Activated CD8-positive, alpha-beta memory T cell treated with anti-CD3 and anti-CD28 coated beads, Interleukin-2, amount 10 ng/mL, durations not matched to agents 7 days and 5 days (primary cell): ENCODE measurements at regions not wholly inside any gene's neighbourhood (a gene's known extent, or its start where the extent isn't known, plus 50 kb on each side); places are given as distances from the start of the nearest gene placed in this dataset.

Experiments
- ATAC-seq: fragments of 150-1000 bp; cut with Tn5 transposase; one replicate; pipeline ENCODE4 v1.10.0; 2021; ENCODE audit warnings: moderate library complexity
- CTCF ChIA-PET: fragments of 350-600 bp; sonication (Branson Sonifier 250); formaldehyde crosslinking; loops from one replicate; lab custom pipeline; 2021; ENCODE audit warnings: antibody characterized with exemption; lab: Charles Lee
- DNase-seq: peaks from one replicate; pipeline ENCODE4 v3.0.0-alpha.2; 2020
- H3K27ac Mint-ChIP-seq: one replicate; pipeline ENCODE4 v1.8.0; 2021; ENCODE audit warnings: mild to moderate bottlenecking, mixed read lengths
- H3K27me3 Mint-ChIP-seq: one replicate; pipeline ENCODE4 v1.8.0; 2021; ENCODE audit warnings: mixed read lengths
- H3K36me3 Mint-ChIP-seq: one replicate; pipeline ENCODE4 v1.8.0; 2021; ENCODE audit warnings: mild to moderate bottlenecking, mixed read lengths
- H3K4me1 Mint-ChIP-seq: one replicate; pipeline ENCODE4 v1.8.0; 2021; ENCODE audit warnings: mixed read lengths
- H3K4me3 Mint-ChIP-seq: one replicate; pipeline ENCODE4 v1.8.0; 2021; ENCODE audit warnings: mild to moderate bottlenecking, moderate library complexity, mixed read lengths
- H3K9me3 Mint-ChIP-seq: one replicate; pipeline ENCODE4 v1.8.0; 2022; ENCODE audit warnings: low read depth, mixed read lengths

DNA sequence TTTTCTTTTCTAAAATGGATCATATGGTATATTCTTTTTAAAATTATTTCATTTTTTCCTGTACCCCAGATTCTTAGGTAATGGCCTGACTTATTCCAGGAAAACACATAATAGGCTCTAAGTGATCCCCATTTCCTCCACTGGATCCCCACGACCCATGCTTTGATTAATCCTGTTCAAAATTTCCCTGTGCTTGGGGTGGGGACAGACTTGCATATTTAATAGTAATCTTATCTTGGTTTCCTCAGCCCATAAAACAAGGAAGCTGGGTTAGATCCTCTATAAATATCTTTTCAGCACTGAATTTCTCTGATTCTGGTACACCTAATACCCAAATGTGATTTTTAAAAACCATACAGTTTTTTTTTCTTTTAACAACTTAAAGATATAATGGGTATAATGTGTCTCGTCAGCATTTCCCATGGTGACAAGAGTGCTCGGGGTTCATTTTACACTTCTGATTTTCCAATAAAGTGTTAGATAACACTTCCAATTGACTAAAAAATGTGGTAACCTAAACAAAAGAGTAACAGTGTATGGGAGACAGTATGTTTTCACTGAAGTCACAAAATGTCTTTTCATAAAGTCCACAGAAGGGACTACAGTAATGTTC lies 693.5 kb upstream of the TENM3 start:
- Mint-ChIP-seq H3K27me3 (no peaks in the 10 kb centered on the region), H3K9me3 (peaks cover 8% of the 10 kb centered on the region), H3K36me3 (no peaks in the 10 kb centered on the region), H3K4me3 (no peak overlapping the region), H3K4me1 (no peaks in the 10 kb centered on the region), H3K27ac (no peak overlapping the region)
- DNase-seq: no peak
- CTCF ChIA-PET: no interaction called here
- no peak for ATAC-seq

DNA sequence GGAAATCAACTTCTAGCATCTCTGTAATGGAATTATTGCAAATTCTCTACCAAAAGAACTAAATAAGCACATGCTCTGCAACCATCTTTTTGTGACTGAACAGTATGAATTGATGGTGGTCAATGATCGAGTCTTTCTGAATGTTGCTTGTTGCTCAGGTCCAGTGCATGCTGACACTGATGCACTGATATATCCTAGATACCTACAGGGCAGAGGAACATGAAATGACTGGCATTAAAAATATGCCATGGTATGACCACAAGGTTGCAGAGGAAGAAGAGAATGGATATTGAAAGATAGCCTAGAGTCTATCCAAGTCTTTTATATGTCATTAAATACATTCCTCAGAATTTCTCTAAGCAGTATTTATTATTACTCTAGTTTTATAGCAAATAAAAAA lies 692.8 kb upstream of the TENM3 start:
- no peaks in the 10 kb centered on the region for H3K4me1 Mint-ChIP-seq
- DNase-seq (no peak), ATAC-seq (no peak)
- CTCF ChIA-PET: no interaction called here
- no peak overlapping the region for H3K4me3 Mint-ChIP-seq
- no peaks in the 10 kb centered on the region for H3K27me3 Mint-ChIP-seq
- no peaks in the 10 kb centered on the region for H3K36me3 Mint-ChIP-seq
- H3K9me3 Mint-ChIP-seq: peaks cover 6% of the 10 kb centered on the region
- H3K27ac Mint-ChIP-seq: no peak overlapping the region

GRCh38 chr4:181559637-181560036 lies 683.6 kb upstream of the TENM3 start:
- Mint-ChIP-seq H3K27me3 (no peaks in the 10 kb centered on the region), H3K4me3 (no peak overlapping the region), H3K4me1 (no peaks in the 10 kb centered on the region), H3K27ac (no peak overlapping the region), H3K36me3 (no peaks in the 10 kb centered on the region), H3K9me3 (peaks cover 4% of the 10 kb centered on the region)
- DNase-seq (no peak), ATAC-seq (no peak)
- CTCF ChIA-PET: no interaction called here

DNA sequence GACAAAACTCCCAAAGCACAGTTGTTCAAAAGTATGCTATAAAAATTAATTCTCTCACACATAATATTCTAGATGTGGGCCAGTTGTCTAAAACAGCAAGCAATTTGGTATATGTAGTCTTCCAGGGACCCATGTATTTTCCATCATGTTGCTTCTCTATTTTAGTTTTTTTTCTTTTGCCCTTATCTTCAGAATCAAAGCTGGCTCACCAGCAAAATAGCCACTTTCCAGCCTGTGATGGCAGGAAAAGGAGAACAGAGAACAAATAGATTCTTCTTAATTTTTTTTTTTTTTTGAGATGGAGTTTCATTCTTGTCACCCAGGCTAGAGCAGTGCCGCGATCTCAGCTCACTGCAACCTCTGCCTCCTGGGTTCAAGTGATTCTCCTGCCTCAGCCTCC lies 680.8 kb upstream of the TENM3 start:
- Mint-ChIP-seq H3K9me3 (peaks cover 4% of the 10 kb centered on the region), H3K4me3 (no peak overlapping the region), H3K4me1 (no peaks in the 10 kb centered on the region), H3K27ac (no peak overlapping the region), H3K36me3 (no peaks in the 10 kb centered on the region), H3K27me3 (no peaks in the 10 kb centered on the region)
- ATAC-seq (no peak), DNase-seq (no peak)
- CTCF ChIA-PET: no interaction called here

DNA sequence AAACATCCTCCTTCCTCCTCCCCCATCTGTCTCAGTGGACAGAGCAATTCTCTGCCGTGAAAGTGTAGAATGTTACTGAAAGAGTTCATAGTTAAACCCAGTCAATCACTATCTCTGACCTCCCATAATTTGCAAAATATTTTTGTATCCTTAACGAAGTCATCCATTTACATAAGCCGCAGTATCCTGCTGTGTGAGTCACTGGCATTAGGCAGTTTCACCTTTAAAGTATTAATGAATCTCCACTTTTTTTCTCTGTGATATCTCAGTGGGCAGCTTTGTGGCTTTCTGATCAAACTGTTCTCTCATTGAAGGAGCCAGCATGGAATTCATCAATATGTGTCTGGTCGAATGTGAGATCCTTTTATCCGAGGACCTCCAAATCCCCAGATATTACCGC lies 678.6 kb upstream of the TENM3 start:
- CTCF ChIA-PET: no interaction called here
- Mint-ChIP-seq H3K36me3 (no peaks in the 10 kb centered on the region), H3K27me3 (no peaks in the 10 kb centered on the region), H3K4me1 (no peaks in the 10 kb centered on the region), H3K4me3 (no peak overlapping the region), H3K9me3 (peaks cover 4% of the 10 kb centered on the region), H3K27ac (no peak overlapping the region)
- no peak for ATAC-seq
- DNase-seq: no peak

DNA sequence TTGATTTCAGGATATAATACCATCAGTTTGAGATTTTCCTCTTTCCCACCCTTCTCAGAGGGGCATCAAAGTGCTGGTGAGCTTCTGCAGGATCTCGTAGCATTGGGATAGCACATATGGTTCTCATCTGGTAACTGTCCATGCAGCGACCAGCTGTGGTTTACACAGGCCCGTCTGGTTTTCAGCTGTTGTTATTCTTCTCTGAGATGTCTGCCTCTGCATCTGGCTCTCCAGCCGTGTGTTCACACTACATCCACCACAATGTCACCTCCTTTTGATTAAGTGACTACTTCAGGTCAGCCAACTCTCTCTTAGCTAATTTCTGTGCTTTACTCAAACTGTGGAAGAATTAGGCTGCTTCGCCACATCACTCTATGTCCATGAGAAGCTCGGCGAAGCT lies 676.7 kb upstream of the TENM3 start:
- CTCF ChIA-PET: no interaction called here
- ATAC-seq (no peak), DNase-seq (no peak)
- H3K4me3 Mint-ChIP-seq: no peak overlapping the region
- H3K9me3 Mint-ChIP-seq: no peaks in the 10 kb centered on the region
- H3K27ac Mint-ChIP-seq: no peak overlapping the region
- no peaks in the 10 kb centered on the region for H3K27me3 Mint-ChIP-seq
- no peaks in the 10 kb centered on the region for H3K36me3 Mint-ChIP-seq
- no peaks in the 10 kb centered on the region for H3K4me1 Mint-ChIP-seq

- Mint-ChIP-seq H3K36me3 (no peaks in the 10 kb centered on the region), H3K4me3 (no peak overlapping the region), H3K27me3 (no peaks in the 10 kb centered on the region), H3K4me1 (no peaks in the 10 kb centered on the region), H3K9me3 (no peaks in the 10 kb centered on the region), H3K27ac (no peak overlapping the region)
- CTCF ChIA-PET: no interaction called here
- no peak for DNase-seq
- ATAC-seq: no peak
Measured at GRCh38 chr4:181569553-181569952, 673.6 kb upstream of the TENM3 start.

GRCh38 chr4:181578911-181579310 lies 664.3 kb upstream of the TENM3 start:
- DNase-seq: no peak
- H3K27me3 Mint-ChIP-seq: no peaks in the 10 kb centered on the region
- no peak overlapping the region for H3K27ac Mint-ChIP-seq
- no peak overlapping the region for H3K4me3 Mint-ChIP-seq
- H3K9me3 Mint-ChIP-seq: peaks cover 11% of the 10 kb centered on the region
- no peaks in the 10 kb centered on the region for H3K4me1 Mint-ChIP-seq
- CTCF ChIA-PET: no interaction called here
- ATAC-seq: no peak
- no peaks in the 10 kb centered on the region for H3K36me3 Mint-ChIP-seq

- no peak for ATAC-seq
- Mint-ChIP-seq H3K4me1 (no peaks in the 10 kb centered on the region), H3K9me3 (peaks cover 11% of the 10 kb centered on the region), H3K36me3 (no peaks in the 10 kb centered on the region), H3K4me3 (no peak overlapping the region), H3K27me3 (no peaks in the 10 kb centered on the region), H3K27ac (no peak overlapping the region)
- CTCF ChIA-PET: no interaction called here
- no peak for DNase-seq
Measured at GRCh38 chr4:181579486-181579885, 663.7 kb upstream of the TENM3 start.

GRCh38 chr4:181581983-181582382 lies 661.2 kb upstream of the TENM3 start:
- no peaks in the 10 kb centered on the region for H3K4me1 Mint-ChIP-seq
- H3K27ac Mint-ChIP-seq: no peak overlapping the region
- H3K36me3 Mint-ChIP-seq: no peaks in the 10 kb centered on the region
- H3K4me3 Mint-ChIP-seq: no peak overlapping the region
- ATAC-seq (no peak), DNase-seq (no peak)
- no peaks in the 10 kb centered on the region for H3K27me3 Mint-ChIP-seq
- peaks cover 9% of the 10 kb centered on the region for H3K9me3 Mint-ChIP-seq
- CTCF ChIA-PET: no interaction called here

- CTCF ChIA-PET: no interaction called here
- Mint-ChIP-seq H3K9me3 (peaks cover 15% of the 10 kb centered on the region), H3K27ac (no peak overlapping the region), H3K36me3 (no peaks in the 10 kb centered on the region), H3K4me3 (no peak overlapping the region), H3K27me3 (no peaks in the 10 kb centered on the region), H3K4me1 (no peaks in the 10 kb centered on the region)
- no peak for DNase-seq
- ATAC-seq: no peak
Measured at GRCh38 chr4:181582595-181582994, 660.6 kb upstream of the TENM3 start.

DNA sequence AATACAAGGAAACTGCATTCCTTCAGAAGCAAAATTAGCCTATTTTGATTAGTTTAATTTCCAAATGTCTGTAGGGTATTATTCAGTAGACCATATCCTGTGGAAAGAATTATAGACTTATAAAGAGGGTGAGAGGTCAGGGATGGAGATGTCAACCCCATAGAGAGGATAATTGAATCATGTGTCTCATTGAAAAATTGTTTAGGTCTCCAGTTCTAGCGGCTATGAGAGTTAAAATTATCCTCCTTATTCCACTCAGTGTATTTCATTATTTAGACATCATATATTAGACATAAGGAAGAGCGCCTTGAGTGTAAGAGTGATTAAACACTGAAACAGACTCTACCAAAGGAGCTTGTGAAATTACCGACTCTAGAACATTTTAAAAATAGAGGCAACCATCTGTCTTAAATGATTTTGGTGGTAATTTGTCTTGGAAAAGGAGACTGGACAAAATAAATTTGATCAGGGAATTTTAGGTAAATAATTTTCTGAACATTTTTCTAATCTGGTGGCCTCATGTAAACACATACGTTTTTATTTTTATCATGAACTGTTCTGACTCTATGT lies 654.4 kb upstream of the TENM3 start:
- no peaks in the 10 kb centered on the region for H3K4me1 Mint-ChIP-seq
- H3K27me3 Mint-ChIP-seq: no peaks in the 10 kb centered on the region
- H3K9me3 Mint-ChIP-seq: peaks cover 11% of the 10 kb centered on the region
- no peak overlapping the region for H3K27ac Mint-ChIP-seq
- no peak overlapping the region for H3K4me3 Mint-ChIP-seq
- ATAC-seq (no peak), DNase-seq (no peak)
- no peaks in the 10 kb centered on the region for H3K36me3 Mint-ChIP-seq
- CTCF ChIA-PET: no interaction called here

DNA sequence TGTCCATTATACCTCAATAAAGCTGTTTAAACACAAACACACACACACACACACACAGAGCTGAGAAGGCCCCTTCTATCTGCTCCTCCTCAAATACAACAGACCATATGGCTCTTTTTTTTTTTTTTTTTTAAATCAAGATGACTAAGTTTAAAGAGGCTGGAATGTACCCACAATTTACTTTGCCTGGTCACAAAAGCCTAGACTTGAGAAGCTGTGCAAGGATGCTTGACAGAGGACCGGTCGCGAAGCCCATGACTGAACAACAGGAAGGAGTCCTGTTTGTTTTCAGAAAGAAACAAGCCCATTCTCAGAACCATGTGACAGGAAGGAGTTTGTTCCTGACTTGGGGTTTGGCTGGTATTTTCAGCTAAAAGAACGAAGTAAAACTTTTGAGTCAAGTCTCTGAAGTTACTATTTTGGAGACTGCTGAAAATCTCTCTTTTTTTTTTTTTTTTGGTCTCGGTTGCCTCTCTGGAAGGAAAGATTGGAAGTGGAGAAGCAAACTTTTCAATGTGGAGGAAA lies 650.9 kb upstream of the TENM3 start:
- H3K9me3 Mint-ChIP-seq: peaks cover 10% of the 10 kb centered on the region
- DNase-seq: no peak
- no peaks in the 10 kb centered on the region for H3K4me1 Mint-ChIP-seq
- no peak overlapping the region for H3K4me3 Mint-ChIP-seq
- ATAC-seq: no peak
- no peaks in the 10 kb centered on the region for H3K27me3 Mint-ChIP-seq
- H3K27ac Mint-ChIP-seq: no peak overlapping the region
- H3K36me3 Mint-ChIP-seq: no peaks in the 10 kb centered on the region
- CTCF ChIA-PET: interaction anchor here (0.7 kb wide), 1 partner anchor 12 kb away, joined by 3 read pairs; no protein-coding TSS in a partner anchor

- no peak for ATAC-seq
- H3K27ac Mint-ChIP-seq: no peak overlapping the region
- no peak overlapping the region for H3K4me3 Mint-ChIP-seq
- no peak for DNase-seq
- peaks cover 6% of the 10 kb centered on the region for H3K9me3 Mint-ChIP-seq
- no peaks in the 10 kb centered on the region for H3K27me3 Mint-ChIP-seq
- no peaks in the 10 kb centered on the region for H3K36me3 Mint-ChIP-seq
- no peaks in the 10 kb centered on the region for H3K4me1 Mint-ChIP-seq
- CTCF ChIA-PET: no interaction called here
Measured at GRCh38 chr4:181593703-181594102, 649.5 kb upstream of the TENM3 start.
